Epidermal melanocyte (primary cell): ENCODE measurements at regions not wholly inside any gene's neighbourhood (a gene's known extent, or its start where the extent isn't known, plus 50 kb on each side); places are given as distances from the start of the nearest gene placed in this dataset.
"Not testable (repeated sequence)": the region's sequence is repeated elsewhere in the genome, so short reads cannot be mapped to it uniquely, and the experiment has no call there.

Experiments
- DNase-seq: peaks from one replicate; pipeline ENCODE4 v3.0.0; 2011; ENCODE audit warnings: low spot score; ENCODE audit not compliant: insufficient read length

GRCh38 chr4:84224522-84224921 is 274.6 kb downstream of the NKX6-1 start:
- no peak for DNase-seq

- no peak for DNase-seq
Observed at GRCh38 chr4:84221704-84222103, 277.4 kb downstream of the NKX6-1 start.

- DNase-seq: no peak
Observed at GRCh38 chr4:84220990-84221389, 278.1 kb downstream of the NKX6-1 start.

- DNase-seq: no peak
Observed at GRCh38 chr4:84219656-84220055, 279.4 kb downstream of the NKX6-1 start.

- no peak for DNase-seq
Observed at GRCh38 chr4:84218031-84218430, 281.1 kb downstream of the NKX6-1 start.

GRCh38 chr4:84215217-84215616 is 283.9 kb downstream of the NKX6-1 start:
- no peak for DNase-seq

- not testable (repeated sequence) for DNase-seq
Observed at GRCh38 chr4:84206226-84206625, 292.9 kb downstream of the NKX6-1 start.

GRCh38 chr4:84189144-84189543 is 309.9 kb downstream of the NKX6-1 start:
- no peak for DNase-seq

- DNase-seq: no peak
Observed at GRCh38 chr4:84179409-84179808, 319.7 kb downstream of the NKX6-1 start.

- DNase-seq: no peak
Observed at GRCh38 chr4:84177831-84178542, 321.1 kb downstream of the NKX6-1 start.

GRCh38 chr4:84176016-84176415 is 323.1 kb downstream of the NKX6-1 start:
- DNase-seq: no peak

GRCh38 chr4:84171871-84172270 is 327.2 kb downstream of the NKX6-1 start:
- DNase-seq: no peak

GRCh38 chr4:84167564-84167963 is 331.5 kb downstream of the NKX6-1 start:
- no peak for DNase-seq

GRCh38 chr4:84167093-84167492 is 332.0 kb downstream of the NKX6-1 start:
- DNase-seq: no peak

GRCh38 chr4:84166486-84166885 is 332.6 kb downstream of the NKX6-1 start:
- DNase-seq: no peak

GRCh38 chr4:84164201-84164600 is 334.9 kb downstream of the NKX6-1 start:
- no peak for DNase-seq

- no peak for DNase-seq
Observed at GRCh38 chr4:84159762-84160161, 339.3 kb downstream of the NKX6-1 start.

GRCh38 chr4:84158670-84159069 is 340.4 kb downstream of the NKX6-1 start:
- no peak for DNase-seq

GRCh38 chr4:84151574-84151973 is 347.5 kb downstream of the NKX6-1 start:
- DNase-seq: no peak

- no peak for DNase-seq
Observed at GRCh38 chr4:84150177-84150576, 348.9 kb downstream of the NKX6-1 start.

- no peak for DNase-seq
Observed at GRCh38 chr4:84147831-84148230, 351.3 kb downstream of the NKX6-1 start.

- no peak for DNase-seq
Observed at GRCh38 chr4:84146300-84146959, 352.7 kb downstream of the NKX6-1 start.

GRCh38 chr4:84145176-84145575 is 353.9 kb downstream of the NKX6-1 start:
- no peak for DNase-seq
